PC-9 (cell line): ENCODE measurements at regions not wholly inside any gene's neighbourhood (a gene's known extent, or its start where the extent isn't known, plus 50 kb on each side); places are given as distances from the start of the nearest gene placed in this dataset.

Experiments
- BruUV-seq: library from RNA; stranded (reverse); fragments of 400-500 nt; replicated peaks from 2 replicates; lab custom pipeline; 2021; lab: Mats Ljungman, UMichigan
- CTCF ChIA-PET: fragments of 300-600 bp; sonication (Branson Sonifier 250); formaldehyde crosslinking; loops from one replicate; lab custom pipeline; 2022; ENCODE audit warnings: antibody characterized with exemption; lab: Charles Lee
- POLR2A ChIA-PET: fragments of 300-600 bp; sonication (Branson Sonifier 250); formaldehyde crosslinking; loops from one replicate; lab custom pipeline; 2022; ENCODE audit warnings: antibody characterized with exemption; ENCODE audit not compliant: unreplicated experiment; lab: Charles Lee
- DNase-seq, 2 experiments: peaks; one replicate each; pipeline versions ENCODE4 v3.0.0 to v3.0.0-alpha.2; 2015 to 2022; ENCODE audit warnings: mixed read lengths in 1 of 2
- H2AFZ ChIP-seq: fragments of 200-600 bp; sonication (generic); 2 replicates; pipeline ENCODE4 v1.8.1; 2017; ENCODE audit warnings: antibody characterized with exemption
- H3F3A ChIP-seq: fragments of 200-600 bp; sonication (generic); 2 replicates; pipeline ENCODE4 v1.8.1; 2017; ENCODE audit warnings: antibody characterized with exemption, mild to moderate bottlenecking, low read depth; ENCODE audit not compliant: insufficient read depth
- H3K27ac ChIP-seq: fragments of 200-600 bp; sonication (generic); 2 replicates; pipeline ENCODE4 v1.6.1; 2016; ENCODE audit warnings: mixed run types
- H3K27me3 ChIP-seq: fragments of 200-600 bp; sonication (generic); 2 replicates; pipeline ENCODE4 v1.6.1; 2016; ENCODE audit warnings: low read depth, mixed run types; ENCODE audit not compliant: insufficient read depth
- H3K36me3 ChIP-seq: fragments of 200-600 bp; sonication (generic); 2 replicates; pipeline ENCODE4 v1.6.1; 2016; ENCODE audit warnings: low read depth, mixed run types
- H3K4me1 ChIP-seq: fragments of 200-600 bp; sonication (generic); replicated peaks from 2 replicates; pipeline ENCODE4 v1.6.1; 2016; ENCODE audit warnings: mixed run types; ENCODE audit not compliant: insufficient read depth
- H3K4me2 ChIP-seq: fragments of 200-600 bp; sonication (generic); 2 replicates; pipeline ENCODE4 v1.6.1; 2017; ENCODE audit warnings: mixed run types
- H3K4me3 ChIP-seq: fragments of 200-600 bp; sonication (generic); 2 replicates; pipeline ENCODE4 v1.6.1; 2016; ENCODE audit warnings: mixed run types
- H3K79me2 ChIP-seq: fragments of 200-600 bp; sonication (generic); 2 replicates; pipeline ENCODE4 v1.6.1; 2017; ENCODE audit warnings: low read depth, mixed run types
- H3K9me2 ChIP-seq: fragments of 200-600 bp; sonication (generic); 2 replicates; pipeline ENCODE4 v1.8.1; 2017; ENCODE audit warnings: mild to moderate bottlenecking; ENCODE audit not compliant: insufficient read depth
- H3K9me3 ChIP-seq: fragments of 200-600 bp; sonication (generic); 2 replicates; pipeline ENCODE4 v1.8.1; 2016; ENCODE audit warnings: low read depth; ENCODE audit not compliant: insufficient read depth
- H4K20me1 ChIP-seq: fragments of 200-600 bp; sonication (generic); 2 replicates; pipeline ENCODE4 v1.8.1; 2017; ENCODE audit not compliant: insufficient read depth
- EZH2 ChIP-seq: fragments of 200-600 bp; sonication (generic); IDR thresholded peaks from 2 replicates; pipeline ENCODE4 v1.8.0; 2017; ENCODE audit warnings: antibody characterized with exemption, low read depth
- intact Hi-C: fragments of 100-400 bp; cut with micrococcal nuclease; formaldehyde crosslinking; loops from one replicate; pipeline ENCODE4 v1.10.0; 2022; ENCODE audit not compliant: unreplicated experiment
- TF ChIP-seq, protein P1 (sequence below): fragments of 200-600 bp; sonication (generic); conservative IDR thresholded peaks from 2 replicates; pipeline ENCODE4 v1.6.1; 2017; ENCODE audit warnings: mixed run types, antibody characterized with exemption, mild to moderate bottlenecking, moderate library complexity

- ChIA-PET CTCF (no interaction called here), POLR2A (no interaction called here)
- Histone ChIP-seq H3K9me2 (no peaks in the 10 kb centered on the region), H3K79me2 (no peaks in the 10 kb centered on the region), H3K27ac (no peak overlapping the region), H3K4me1 (no peaks in the 10 kb centered on the region), H3K9me3 (no peaks in the 10 kb centered on the region), H3K36me3 (no peaks in the 10 kb centered on the region), H3K4me3 (no peak overlapping the region), H4K20me1 (no peaks in the 10 kb centered on the region), H3F3A (no peaks in the 10 kb centered on the region), H3K27me3 (no peaks in the 10 kb centered on the region), H3K4me2 (no peak overlapping the region), H2AFZ (peak overlapping the region; percentile 60; the same call in 1 of the 2 replicates)
- no TSS peak for BruUV-seq
- intact Hi-C loops: no loop called here
- TF ChIP-seq, protein P1, sequence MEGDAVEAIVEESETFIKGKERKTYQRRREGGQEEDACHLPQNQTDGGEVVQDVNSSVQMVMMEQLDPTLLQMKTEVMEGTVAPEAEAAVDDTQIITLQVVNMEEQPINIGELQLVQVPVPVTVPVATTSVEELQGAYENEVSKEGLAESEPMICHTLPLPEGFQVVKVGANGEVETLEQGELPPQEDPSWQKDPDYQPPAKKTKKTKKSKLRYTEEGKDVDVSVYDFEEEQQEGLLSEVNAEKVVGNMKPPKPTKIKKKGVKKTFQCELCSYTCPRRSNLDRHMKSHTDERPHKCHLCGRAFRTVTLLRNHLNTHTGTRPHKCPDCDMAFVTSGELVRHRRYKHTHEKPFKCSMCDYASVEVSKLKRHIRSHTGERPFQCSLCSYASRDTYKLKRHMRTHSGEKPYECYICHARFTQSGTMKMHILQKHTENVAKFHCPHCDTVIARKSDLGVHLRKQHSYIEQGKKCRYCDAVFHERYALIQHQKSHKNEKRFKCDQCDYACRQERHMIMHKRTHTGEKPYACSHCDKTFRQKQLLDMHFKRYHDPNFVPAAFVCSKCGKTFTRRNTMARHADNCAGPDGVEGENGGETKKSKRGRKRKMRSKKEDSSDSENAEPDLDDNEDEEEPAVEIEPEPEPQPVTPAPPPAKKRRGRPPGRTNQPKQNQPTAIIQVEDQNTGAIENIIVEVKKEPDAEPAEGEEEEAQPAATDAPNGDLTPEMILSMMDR: no peak
- TF ChIP-seq EZH2: no peak
- DNase-seq: no peak
These were observed 1489.6 kb downstream of the REEP3 start for GRCh38 chr10:65010845-65011244.

DNA sequence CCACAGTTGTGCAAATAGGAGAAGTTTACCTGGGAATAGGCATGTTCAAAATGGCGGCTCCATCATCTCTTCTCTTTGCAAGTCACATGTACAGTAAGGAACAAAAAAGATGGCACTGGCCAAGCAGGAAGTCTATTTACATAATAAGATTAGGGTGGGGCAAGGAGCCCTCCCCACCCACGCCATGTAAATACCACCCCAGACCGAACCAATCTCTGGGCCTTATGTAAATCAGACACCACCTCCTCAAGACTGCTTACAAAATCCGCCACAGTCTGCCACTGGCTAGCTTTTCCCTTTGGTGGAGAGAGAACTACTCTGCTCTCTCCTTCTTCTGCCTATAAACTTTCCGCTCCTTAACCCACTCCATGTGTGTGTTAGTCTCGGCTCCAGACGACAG is 1496.3 kb downstream of the REEP3 start:
- no peak overlapping the region for H3K4me2 ChIP-seq
- no peaks in the 10 kb centered on the region for H3K27me3 ChIP-seq
- H3K36me3 ChIP-seq: no peaks in the 10 kb centered on the region
- ChIA-PET CTCF (no interaction called here), POLR2A (no interaction called here)
- H3K9me2 ChIP-seq: no peaks in the 10 kb centered on the region; the same call in 1 of the 2 replicates
- no peak overlapping the region for H2AFZ ChIP-seq
- no peak for TF ChIP-seq EZH2
- TF ChIP-seq, protein P1: no peak
- intact Hi-C loops: no loop called here
- H3K4me3 ChIP-seq: no peak overlapping the region
- no peaks in the 10 kb centered on the region for H3K9me3 ChIP-seq
- H3K4me1 ChIP-seq: no peaks in the 10 kb centered on the region
- H3K79me2 ChIP-seq: no peaks in the 10 kb centered on the region
- no peaks in the 10 kb centered on the region for H4K20me1 ChIP-seq
- no peak overlapping the region for H3K27ac ChIP-seq
- no peaks in the 10 kb centered on the region for H3F3A ChIP-seq
- no TSS peak for BruUV-seq
- no peak for DNase-seq

DNA sequence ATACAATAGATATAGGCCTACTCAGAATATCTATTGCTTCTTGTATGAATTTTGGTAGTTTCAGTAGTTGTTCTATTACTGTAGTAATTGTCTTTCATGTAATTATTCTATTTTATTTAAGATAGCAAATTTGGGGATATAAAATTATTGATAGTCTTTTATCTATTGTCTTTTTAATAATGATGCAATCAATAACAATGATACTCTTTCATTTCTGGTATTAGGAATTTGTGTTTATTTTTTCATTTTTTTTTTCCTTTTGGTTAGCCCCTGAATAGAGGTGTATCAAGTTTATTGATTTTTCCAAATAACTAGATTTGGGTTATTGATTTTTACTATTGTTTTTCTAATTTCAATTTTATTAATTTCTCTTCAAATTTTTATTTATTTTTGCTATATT is 1503.7 kb downstream of the REEP3 start:
- H4K20me1 ChIP-seq: no peaks in the 10 kb centered on the region
- TF ChIP-seq EZH2: no peak
- TF ChIP-seq, protein P1: no peak
- BruUV-seq: no TSS peak
- no peak overlapping the region for H3K4me2 ChIP-seq
- no peaks in the 10 kb centered on the region for H3K27me3 ChIP-seq
- CTCF ChIA-PET: no interaction called here
- DNase-seq: no peak
- no peaks in the 10 kb centered on the region for H3K36me3 ChIP-seq
- no peaks in the 10 kb centered on the region for H3F3A ChIP-seq
- no peaks in the 10 kb centered on the region for H3K79me2 ChIP-seq
- intact Hi-C loops: no loop called here
- no peak overlapping the region for H2AFZ ChIP-seq
- H3K9me2 ChIP-seq: no peaks in the 10 kb centered on the region
- no peak overlapping the region for H3K27ac ChIP-seq
- no peak overlapping the region for H3K4me3 ChIP-seq
- POLR2A ChIA-PET: no interaction called here
- H3K4me1 ChIP-seq: no peaks in the 10 kb centered on the region
- H3K9me3 ChIP-seq: no peaks in the 10 kb centered on the region
